GM12892 (cell line): ENCODE measurements at regions not wholly inside any gene's neighbourhood (a gene's known extent, or its start where the extent isn't known, plus 50 kb on each side); places are given as distances from the start of the nearest gene placed in this dataset.

ENCODE experiments used
- DNase-seq: peaks from one replicate; pipeline ENCODE4 v3.0.0; 2011; ENCODE audit not compliant: insufficient read length
- FAIRE-seq: peaks from 2 replicates; lab custom pipeline; 2011; peaks lifted over from hg19 to GRCh38; lab: Jason Lieb, UNC
- POLR2A ChIP-seq: IDR thresholded peaks from 2 replicates; pipeline ENCODE4 v1.6.1; 2011; ENCODE audit warnings: low read depth, low read length, control low read depth
- POLR2AphosphoS5 ChIP-seq: IDR thresholded peaks from 2 replicates; pipeline ENCODE4 v1.6.1; 2011; ENCODE audit warnings: low read depth, low read length, control low read depth
- TAF1 ChIP-seq: IDR thresholded peaks from 2 replicates; pipeline ENCODE4 v1.6.1; 2011; ENCODE audit warnings: low read depth, mild to moderate bottlenecking, control low read depth, low read length, borderline replicate concordance

GRCh38 chr3:85180-85579, 111.4 kb upstream of the CHL1 start:
- TF ChIP-seq POLR2A (no peak), POLR2AphosphoS5 (no peak), TAF1 (no peak)
- DNase-seq (no peak), FAIRE-seq (no peak)

GRCh38 chr3:88267-88666, 108.3 kb upstream of the CHL1 start:
- no peak for DNase-seq
- no peak for TF ChIP-seq POLR2A
- no peak for FAIRE-seq

GRCh38 chr3:93746-94145, 102.8 kb upstream of the CHL1 start:
- DNase-seq (no peak), FAIRE-seq (no peak)
- no peak for TF ChIP-seq TAF1
- TF ChIP-seq POLR2A: no peak
- no peak for TF ChIP-seq POLR2AphosphoS5

GRCh38 chr3:96259-96658, 100.3 kb upstream of the CHL1 start:
- FAIRE-seq (no peak), DNase-seq (no peak)
- TF ChIP-seq POLR2AphosphoS5 (no peak), POLR2A (no peak), TAF1 (no peak)

- DNase-seq (no peak), FAIRE-seq (no peak)
- TF ChIP-seq POLR2A (no peak), TAF1 (no peak), POLR2AphosphoS5 (no peak)
Observed at GRCh38 chr3:97417-98258, 98.9 kb upstream of the CHL1 start.

GRCh38 chr3:98259-98654, 98.3 kb upstream of the CHL1 start:
- no peak for DNase-seq
- FAIRE-seq: no peak
- no peak for TF ChIP-seq TAF1
- TF ChIP-seq POLR2A: no peak
- no peak for TF ChIP-seq POLR2AphosphoS5

GRCh38 chr3:99506-99905, 97.1 kb upstream of the CHL1 start:
- FAIRE-seq: no peak
- TF ChIP-seq POLR2A: no peak
- no peak for TF ChIP-seq TAF1
- no peak for TF ChIP-seq POLR2AphosphoS5
- DNase-seq: no peak

- FAIRE-seq (no peak), DNase-seq (no peak)
- TF ChIP-seq POLR2AphosphoS5 (no peak), POLR2A (no peak), TAF1 (no peak)
Observed at GRCh38 chr3:102484-102883, 94.1 kb upstream of the CHL1 start.

- no peak for FAIRE-seq
- TF ChIP-seq POLR2AphosphoS5 (no peak), TAF1 (no peak), POLR2A (no peak)
- no peak for DNase-seq
Observed at GRCh38 chr3:103991-104390, 92.6 kb upstream of the CHL1 start.

- FAIRE-seq: no peak
- no peak for TF ChIP-seq TAF1
- TF ChIP-seq POLR2AphosphoS5: no peak
- TF ChIP-seq POLR2A: no peak
- DNase-seq: no peak
Observed at GRCh38 chr3:105585-105984, 91.0 kb upstream of the CHL1 start.

- TF ChIP-seq TAF1 (no peak), POLR2A (no peak), POLR2AphosphoS5 (no peak)
- FAIRE-seq (no peak), DNase-seq (no peak)
Observed at GRCh38 chr3:106619-107018, 89.9 kb upstream of the CHL1 start.

GRCh38 chr3:111143-112069, 85.2 kb upstream of the CHL1 start:
- TF ChIP-seq POLR2A (no peak), POLR2AphosphoS5 (no peak), TAF1 (no peak)
- no peak for DNase-seq
- FAIRE-seq: peak; percentile 50

- DNase-seq (no peak), FAIRE-seq (no peak)
- TF ChIP-seq POLR2AphosphoS5 (no peak), TAF1 (no peak), POLR2A (no peak)
Observed at GRCh38 chr3:112773-113172, 83.8 kb upstream of the CHL1 start.
